Body of pancreas (tissue), 4 donors: ENCODE measurements at regions not wholly inside any gene's neighbourhood (a gene's known extent, or its start where the extent isn't known, plus 50 kb on each side); places are given as distances from the start of the nearest gene placed in this dataset.

Experiments used
- ATAC-seq: fragments of 150-250 bp; one replicate; pipeline ENCODE4 v1.9.1; 2016
- DNase-seq, 4 donors: peaks; one replicate each; pipeline ENCODE4 v3.0.0-alpha.2; 2019
- H3K27ac ChIP-seq, 4 donors: fragments of 200-600 bp; sonication (generic); 1 replicate in 3 of 4; 2 replicates in 1 of 4; pipeline versions ENCODE4 v1.5.1 to v1.6.1; 2016 to 2019; ENCODE audit warnings: mild to moderate bottlenecking in 1 of 4, mixed read lengths in 1 of 4, moderate library complexity in 1 of 4
- H3K27me3 ChIP-seq, 2 donors: fragments of 200-600 bp; sonication (generic); one replicate each; pipeline ENCODE4 v1.6.0; 2016; ENCODE audit warnings: mild to moderate bottlenecking in 1 of 2
- H3K36me3 ChIP-seq, 2 donors: fragments of 200-600 bp; sonication (generic); replicated peaks in 1 of 2; 2 replicates each; pipeline ENCODE4 v1.5.1; 2016; ENCODE audit warnings: low read depth in 2 of 2; ENCODE audit not compliant: insufficient read depth in 1 of 2
- H3K4me1 ChIP-seq: fragments of 200-600 bp; sonication (generic); one replicate; pipeline ENCODE4 v1.6.0; 2016
- H3K4me3 ChIP-seq, 2 donors: fragments of 200-600 bp; sonication (generic); 1 replicate in 1 of 2; 2 replicates in 1 of 2; pipeline ENCODE4 v1.5.1; 2016 to 2019
- H3K9me3 ChIP-seq, 3 donors: fragments of 200-600 bp; sonication (generic); 1 replicate in 2 of 3; 2 replicates in 1 of 3; pipeline ENCODE4 v1.5.1; 2016
- CTCF ChIP-seq, 7 experiments: fragments of 450-650 bp in 4 of 7; fragments of 200-600 bp in 3 of 7; sonication (generic) in 3 of 7; IDR thresholded peaks; one replicate each; pipeline ENCODE4 v1.5.1; 2016 to 2019; ENCODE audit warnings: antibody characterized with exemption in 7 of 7
- POLR2A ChIP-seq, 3 donors: fragments of 450-650 bp; IDR thresholded peaks; one replicate each; pipeline ENCODE4 v1.6.1; 2016; ENCODE audit warnings: antibody characterized with exemption in 3 of 3, mild to moderate bottlenecking in 2 of 3
- WGBS, 2 donors: methylation state at CpG; one replicate each; pipeline ENCODE4 v1.1.5; 2017; 5-methylcytosine and 5-hydroxymethylcytosine counted together
- intact Hi-C: fragments of 100-400 bp; cut with DNase I; formaldehyde crosslinking; loops from one replicate; pipeline ENCODE4 v1.15.1; 2023

GRCh38 chr18:79612291-79613108 lies 67.1 kb upstream of the CTDP1 start:
- Histone ChIP-seq H3K36me3 (no peaks in the 10 kb centered on the region), H3K9me3 (no peaks in the 10 kb centered on the region), H3K27me3 (no peaks in the 10 kb centered on the region), H3K27ac (no peak overlapping the region), H3K4me1 (no peaks in the 10 kb centered on the region), H3K4me3 (no peak overlapping the region)
- TF ChIP-seq POLR2A (IDR thresholded peaks at IDR 0.05): no peak
- no peak for TF ChIP-seq CTCF (IDR thresholded peaks at IDR 0.05)
- intact Hi-C loops: no loop called here
- WGBS, 2 donors: 75 to 80% methylated on average over 19 to 25 of the region's 27 CpGs
- DNase-seq: peak in 2 of 4 donors; percentile 3 to 4
- no peak for ATAC-seq

- DNase-seq: peak in 2 of 4 donors; percentile 1 to 6
- ATAC-seq: no peak
These were observed 66.2 kb upstream of the CTDP1 start for GRCh38 chr18:79613186-79613931.

GRCh38 chr18:79614211-79614955 lies 65.2 kb upstream of the CTDP1 start:
- Histone ChIP-seq H3K9me3 (no peaks in the 10 kb centered on the region), H3K27me3 (no peaks in the 10 kb centered on the region), H3K4me1 (no peaks in the 10 kb centered on the region), H3K4me3 (no peak overlapping the region), H3K36me3 (no peaks in the 10 kb centered on the region), H3K27ac (no peak overlapping the region)
- peak in 2 of 4 donors; percentile 2 to 3 for DNase-seq
- no peak for ATAC-seq
- intact Hi-C loops: no loop called here
- WGBS, 2 donors: 68% methylated on average over 19 to 25 of the region's 26 CpGs
- no peak for TF ChIP-seq CTCF (IDR thresholded peaks at IDR 0.05)
- TF ChIP-seq POLR2A (IDR thresholded peaks at IDR 0.05): no peak

More at GRCh38 chr18:79613186-79613931, 66.2 kb upstream of the CTDP1 start:
- Histone ChIP-seq H3K9me3 (no peaks in the 10 kb centered on the region), H3K27me3 (no peaks in the 10 kb centered on the region), H3K36me3 (no peaks in the 10 kb centered on the region), H3K27ac (no peak overlapping the region), H3K4me1 (no peaks in the 10 kb centered on the region), H3K4me3 (no peak overlapping the region)
- WGBS, 2 donors: 36 to 62% methylated on average over 11 to 30 of the region's 33 CpGs
- TF ChIP-seq CTCF (IDR thresholded peaks at IDR 0.05) (no peak), POLR2A (IDR thresholded peaks at IDR 0.05) (no peak)
- intact Hi-C loops: no loop called here

- no peaks in the 10 kb centered on the region for H3K4me1 ChIP-seq
- ATAC-seq: no peak
- no peaks in the 10 kb centered on the region for H3K36me3 ChIP-seq
- H3K4me3 ChIP-seq: no peak overlapping the region
- H3K27me3 ChIP-seq: no peaks in the 10 kb centered on the region
- 75 to 76% methylated on average over 18 of the region's 18 CpGs for WGBS, 2 donors
- peak in 1 of 4 donors; percentile 0 for DNase-seq
- intact Hi-C loops: no loop called here
- TF ChIP-seq CTCF (IDR thresholded peaks at IDR 0.05): no peak
- no peak overlapping the region for H3K27ac ChIP-seq
- no peaks in the 10 kb centered on the region for H3K9me3 ChIP-seq
These were observed 64.5 kb upstream of the CTDP1 start for GRCh38 chr18:79615091-79615490.
